Astrocyte of the spinal cord (primary cell): ENCODE measurements at regions not wholly inside any gene's neighbourhood (a gene's known extent, or its start where the extent isn't known, plus 50 kb on each side); places are given as distances from the start of the nearest gene placed in this dataset.
"Not testable (repeated sequence)": the region's sequence is repeated elsewhere in the genome, so short reads cannot be mapped to it uniquely, and the experiment has no call there.

Experiments
- DNase-seq: peaks from one replicate; pipeline ENCODE4 v3.0.0; 2011; ENCODE audit warnings: low read depth, low spot score
- H3K4me3 ChIP-seq: 2 replicates; pipeline ENCODE4 v1.5.1; 2011; ENCODE audit warnings: low read depth, mild to moderate bottlenecking, low read length, moderate library complexity
- in situ Hi-C: cut with HindIII; loops from 2 replicates; pipeline ENCODE4 v1.10.0; 2017; ENCODE audit warnings: low sequenced_read_pairs
- TF ChIP-seq, protein P1 (sequence below): IDR thresholded peaks from 2 replicates; pipeline ENCODE4 v1.5.1; 2012; ENCODE audit warnings: low read depth, mild to moderate bottlenecking, low read length, inconsistent platforms

- TF ChIP-seq, protein P1, sequence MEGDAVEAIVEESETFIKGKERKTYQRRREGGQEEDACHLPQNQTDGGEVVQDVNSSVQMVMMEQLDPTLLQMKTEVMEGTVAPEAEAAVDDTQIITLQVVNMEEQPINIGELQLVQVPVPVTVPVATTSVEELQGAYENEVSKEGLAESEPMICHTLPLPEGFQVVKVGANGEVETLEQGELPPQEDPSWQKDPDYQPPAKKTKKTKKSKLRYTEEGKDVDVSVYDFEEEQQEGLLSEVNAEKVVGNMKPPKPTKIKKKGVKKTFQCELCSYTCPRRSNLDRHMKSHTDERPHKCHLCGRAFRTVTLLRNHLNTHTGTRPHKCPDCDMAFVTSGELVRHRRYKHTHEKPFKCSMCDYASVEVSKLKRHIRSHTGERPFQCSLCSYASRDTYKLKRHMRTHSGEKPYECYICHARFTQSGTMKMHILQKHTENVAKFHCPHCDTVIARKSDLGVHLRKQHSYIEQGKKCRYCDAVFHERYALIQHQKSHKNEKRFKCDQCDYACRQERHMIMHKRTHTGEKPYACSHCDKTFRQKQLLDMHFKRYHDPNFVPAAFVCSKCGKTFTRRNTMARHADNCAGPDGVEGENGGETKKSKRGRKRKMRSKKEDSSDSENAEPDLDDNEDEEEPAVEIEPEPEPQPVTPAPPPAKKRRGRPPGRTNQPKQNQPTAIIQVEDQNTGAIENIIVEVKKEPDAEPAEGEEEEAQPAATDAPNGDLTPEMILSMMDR: no peak
- no peak overlapping the region for H3K4me3 ChIP-seq
- no peak for DNase-seq
- in situ Hi-C loops: no loop called here
These were observed 753.2 kb downstream of the ADCYAP1 start for GRCh38 chr18:1657876-1658275.

DNA sequence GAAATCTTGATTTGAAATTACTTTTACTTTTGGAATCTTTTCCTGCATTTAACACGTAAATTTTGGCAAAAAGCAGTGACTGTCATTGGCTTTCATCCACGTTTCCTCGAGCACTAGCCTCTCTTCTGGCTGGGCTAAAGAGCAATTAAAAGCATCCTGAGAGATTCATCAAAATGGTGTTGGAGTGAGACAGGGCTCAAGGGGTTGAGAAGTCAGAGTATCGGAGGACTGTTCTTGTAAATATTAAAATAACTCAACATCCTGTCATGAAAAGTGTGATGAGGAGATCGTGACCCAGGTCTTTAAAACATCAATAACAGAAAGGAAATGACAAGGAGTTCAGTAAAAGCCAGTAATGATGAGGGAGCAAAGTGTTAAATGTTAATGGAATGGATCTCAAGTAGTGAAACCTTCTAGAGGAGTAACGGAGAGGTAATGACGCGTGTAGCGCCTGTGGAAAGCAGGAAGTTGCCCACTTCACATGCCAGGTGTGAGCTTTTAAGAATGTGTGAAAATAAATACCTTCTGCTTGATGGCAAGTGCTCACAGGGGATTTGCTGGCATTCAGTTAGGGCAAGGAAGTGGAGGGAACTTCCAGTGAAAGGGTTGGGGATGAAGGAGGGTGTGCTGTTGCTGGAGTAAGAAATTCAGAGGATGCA, 754.4 kb downstream of the ADCYAP1 start:
- TF ChIP-seq, protein P1: no peak
- DNase-seq: no peak
- in situ Hi-C loops: no loop called here
- no peak overlapping the region for H3K4me3 ChIP-seq

- peak; percentile 15 for DNase-seq
- TF ChIP-seq, protein P1: peak; percentile 72
- H3K4me3 ChIP-seq: no peak overlapping the region
- in situ Hi-C loops: no loop called here
These were observed 759.4 kb downstream of the ADCYAP1 start for GRCh38 chr18:1663879-1664705.

GRCh38 chr18:1665079-1665478, 760.4 kb downstream of the ADCYAP1 start:
- in situ Hi-C loops: no loop called here
- DNase-seq: no peak
- no peak overlapping the region for H3K4me3 ChIP-seq
- TF ChIP-seq, protein P1: no peak

- in situ Hi-C loops: no loop called here
- no peak overlapping the region for H3K4me3 ChIP-seq
- DNase-seq: no peak
- TF ChIP-seq, protein P1: no peak
These were observed 763.6 kb downstream of the ADCYAP1 start for GRCh38 chr18:1668279-1668678.

DNA sequence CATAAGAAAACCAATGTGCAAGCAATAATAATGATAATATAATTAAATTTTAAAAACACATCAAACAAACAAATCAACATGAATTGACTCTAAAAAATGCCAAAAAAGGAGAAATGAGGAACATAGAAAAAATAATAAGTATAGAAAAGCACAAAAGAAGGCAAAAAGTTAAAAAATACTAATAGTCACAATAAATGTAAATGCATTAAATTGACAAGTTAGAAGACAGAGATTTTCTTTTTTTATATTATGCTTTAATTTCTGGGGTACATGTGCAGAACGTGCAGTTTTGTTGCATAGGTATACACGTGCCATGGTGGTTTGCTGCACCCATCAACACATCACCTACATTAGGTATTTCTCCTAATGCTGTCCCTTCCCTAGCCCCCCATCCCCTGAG, 767.0 kb downstream of the ADCYAP1 start:
- in situ Hi-C loops, DNase-seq, H3K4me3 ChIP-seq: not testable (repeated sequence)

DNA sequence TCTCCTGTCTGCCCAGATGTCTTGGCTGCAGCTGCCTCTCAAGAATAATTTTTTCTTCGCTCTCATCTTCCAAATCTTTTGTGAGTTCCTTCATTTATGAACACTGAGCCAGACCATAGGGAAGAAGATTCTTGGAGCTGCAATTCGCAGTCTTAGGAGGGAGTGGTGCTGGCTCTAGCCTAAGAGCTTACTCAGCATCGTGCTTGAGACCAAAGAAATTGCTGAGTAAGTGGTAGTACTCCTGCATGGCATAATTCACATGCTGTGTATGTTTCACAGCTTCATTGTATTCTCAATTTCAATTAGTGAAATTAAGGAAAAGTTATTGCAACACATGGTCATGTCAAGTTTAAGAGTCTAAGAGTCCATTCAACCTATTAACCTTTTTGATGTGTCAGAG, 771.7 kb downstream of the ADCYAP1 start:
- TF ChIP-seq, protein P1: no peak
- in situ Hi-C loops: no loop called here
- no peak overlapping the region for H3K4me3 ChIP-seq
- DNase-seq: no peak
